ENCODE measurements at regions not wholly inside any gene's neighbourhood (a gene's known extent, or its start where the extent isn't known, plus 50 kb on each side); places are given as distances from the start of the nearest gene placed in this dataset.

DNA sequence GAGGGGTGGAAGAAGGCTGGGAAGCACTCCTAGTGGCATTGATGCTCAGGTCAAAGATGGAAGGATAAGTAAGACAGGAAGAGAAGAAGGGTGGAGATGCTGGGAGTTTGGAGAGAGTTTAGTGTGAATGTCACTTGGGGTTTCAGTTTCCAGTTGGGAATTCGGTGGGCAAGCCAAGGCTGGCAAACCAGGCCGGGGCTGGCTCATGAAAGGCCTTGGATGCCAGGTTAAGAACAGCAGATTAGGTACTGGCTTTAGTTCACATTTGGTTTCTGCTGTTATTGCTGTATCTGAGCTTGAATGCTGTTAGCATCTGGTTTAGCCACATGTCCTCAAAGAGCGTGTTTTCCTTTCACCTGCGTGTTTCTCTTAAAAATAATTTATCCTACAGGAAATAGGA lies 69.6 kb downstream of the BLID start:
- 80 to 88% (median 82%) methylated on average over 4 of the region's 4 CpGs for WGBS, 5 donors
- H3K36me3 ChIP-seq, result no peaks in the 10 kb centered on the region
- intact Hi-C loops (cut with DNase I; ENCODE audit: low total_unique reads), result no loop called here
- H3K4me3 ChIP-seq, result no peak overlapping the region
- no peaks in the 10 kb centered on the region for H3K27me3 ChIP-seq
- peak overlapping the region in 2 of 5 donors; percentile 41 to 59 for H3K27ac ChIP-seq
- TF ChIP-seq POLR2A (IDR thresholded peaks at IDR 0.05) (no peak), EP300 (IDR thresholded peaks at IDR 0.05) (no peak), POLR2AphosphoS5 (IDR thresholded peaks at IDR 0.05) (no peak)
- TF ChIP-seq, protein P1, sequence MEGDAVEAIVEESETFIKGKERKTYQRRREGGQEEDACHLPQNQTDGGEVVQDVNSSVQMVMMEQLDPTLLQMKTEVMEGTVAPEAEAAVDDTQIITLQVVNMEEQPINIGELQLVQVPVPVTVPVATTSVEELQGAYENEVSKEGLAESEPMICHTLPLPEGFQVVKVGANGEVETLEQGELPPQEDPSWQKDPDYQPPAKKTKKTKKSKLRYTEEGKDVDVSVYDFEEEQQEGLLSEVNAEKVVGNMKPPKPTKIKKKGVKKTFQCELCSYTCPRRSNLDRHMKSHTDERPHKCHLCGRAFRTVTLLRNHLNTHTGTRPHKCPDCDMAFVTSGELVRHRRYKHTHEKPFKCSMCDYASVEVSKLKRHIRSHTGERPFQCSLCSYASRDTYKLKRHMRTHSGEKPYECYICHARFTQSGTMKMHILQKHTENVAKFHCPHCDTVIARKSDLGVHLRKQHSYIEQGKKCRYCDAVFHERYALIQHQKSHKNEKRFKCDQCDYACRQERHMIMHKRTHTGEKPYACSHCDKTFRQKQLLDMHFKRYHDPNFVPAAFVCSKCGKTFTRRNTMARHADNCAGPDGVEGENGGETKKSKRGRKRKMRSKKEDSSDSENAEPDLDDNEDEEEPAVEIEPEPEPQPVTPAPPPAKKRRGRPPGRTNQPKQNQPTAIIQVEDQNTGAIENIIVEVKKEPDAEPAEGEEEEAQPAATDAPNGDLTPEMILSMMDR (IDR thresholded peaks at IDR 0.05), result no peak
- H3K9me3 ChIP-seq, result no peaks in the 10 kb centered on the region
- DNase-seq, result no peak
- H3K4me1 ChIP-seq, result no peaks in the 10 kb centered on the region

DNA sequence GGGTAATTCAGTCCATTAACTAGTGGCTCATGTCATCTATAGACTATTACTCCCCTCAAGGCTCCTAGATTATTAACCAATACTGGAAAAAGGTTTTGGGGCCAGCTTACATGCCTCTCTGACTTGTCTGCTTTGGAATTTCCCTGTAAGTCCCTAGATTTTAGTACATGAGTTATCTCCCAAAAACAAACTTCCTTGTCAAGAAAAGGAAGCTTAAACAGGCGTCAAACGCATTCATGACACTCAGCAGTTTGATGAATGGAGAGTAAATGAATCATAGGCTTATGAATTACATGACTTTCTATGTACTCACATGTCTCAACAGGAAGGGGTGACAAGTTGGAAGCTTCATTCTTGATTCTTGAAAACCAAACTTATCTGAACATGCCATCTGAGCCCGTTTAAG lies 70.8 kb downstream of the BLID start:
- Histone ChIP-seq H3K36me3 (no peaks in the 10 kb centered on the region), H3K9me3 (no peaks in the 10 kb centered on the region), H3K4me3 (no peak overlapping the region), H3K27ac (no peak overlapping the region), H3K27me3 (no peaks in the 10 kb centered on the region), H3K4me1 (no peaks in the 10 kb centered on the region)
- TF ChIP-seq POLR2A (IDR thresholded peaks at IDR 0.05) (no peak), POLR2AphosphoS5 (IDR thresholded peaks at IDR 0.05) (no peak), EP300 (IDR thresholded peaks at IDR 0.05) (no peak)
- TF ChIP-seq, protein P1 (IDR thresholded peaks at IDR 0.05), result no peak
- DNase-seq, result no peak
- intact Hi-C loops (cut with DNase I; ENCODE audit: low total_unique reads), result no loop called here
- 22 to 31% (median 28%) methylated on average over 3 of the region's 3 CpGs for WGBS, 5 donors

DNA sequence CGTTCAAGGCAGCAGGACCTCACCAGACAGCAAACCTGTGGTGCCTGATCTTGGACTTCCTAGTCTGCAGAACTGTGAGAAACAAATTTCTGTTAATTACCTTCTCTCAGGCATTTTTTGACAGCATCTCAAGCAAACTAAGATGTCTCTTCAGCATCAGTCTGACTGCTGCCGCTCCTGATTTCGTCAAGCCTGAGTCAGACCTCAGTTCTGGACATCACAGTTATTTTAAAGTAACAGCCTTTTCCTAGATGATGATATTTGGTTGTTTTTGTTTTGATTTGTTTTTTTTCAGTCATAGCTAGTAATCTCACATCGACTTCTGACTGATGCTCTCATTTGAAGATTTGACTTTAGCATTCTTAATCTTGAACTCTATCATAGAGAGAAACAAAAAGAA lies 71.9 kb downstream of the BLID start:
- no peak for DNase-seq
- no peaks in the 10 kb centered on the region for H3K27me3 ChIP-seq
- H3K4me1 ChIP-seq, result no peaks in the 10 kb centered on the region
- H3K4me3 ChIP-seq, result no peak overlapping the region
- WGBS, 5 donors, result 58 to 65% (median 63%) methylated on average over 4 of the region's 4 CpGs
- H3K27ac ChIP-seq, result no peak overlapping the region
- no peaks in the 10 kb centered on the region for H3K36me3 ChIP-seq
- no peaks in the 10 kb centered on the region for H3K9me3 ChIP-seq
- intact Hi-C loops (cut with DNase I; ENCODE audit: low total_unique reads), result no loop called here
- TF ChIP-seq, protein P1 (IDR thresholded peaks at IDR 0.05), result no peak
- no peak for TF ChIP-seq POLR2AphosphoS5 (IDR thresholded peaks at IDR 0.05)
- TF ChIP-seq EP300 (IDR thresholded peaks at IDR 0.05), result no peak
- TF ChIP-seq POLR2A (IDR thresholded peaks at IDR 0.05), result no peak

DNA sequence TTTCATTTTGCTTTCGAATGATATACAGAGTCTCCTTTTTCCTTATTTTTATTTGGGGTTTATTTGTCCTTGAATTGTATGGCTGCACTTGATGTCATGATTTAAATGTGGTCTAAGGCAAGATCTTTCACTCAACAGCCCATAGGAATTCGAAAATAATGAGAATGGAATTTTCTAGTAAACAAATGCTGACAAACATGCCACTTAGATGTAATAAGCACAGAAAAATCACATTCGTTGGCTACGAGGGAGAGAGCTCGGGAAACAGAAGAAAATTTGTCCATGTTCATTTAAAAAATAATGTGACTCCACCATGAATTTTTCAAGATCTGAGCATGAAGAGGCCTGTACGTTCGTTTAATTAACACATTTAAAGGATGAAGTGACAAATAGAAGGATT lies 73.0 kb downstream of the BLID start:
- TF ChIP-seq EP300 (IDR thresholded peaks at IDR 0.05), result no peak
- no peak for TF ChIP-seq POLR2AphosphoS5 (IDR thresholded peaks at IDR 0.05)
- no peak for TF ChIP-seq POLR2A (IDR thresholded peaks at IDR 0.05)
- TF ChIP-seq, protein P1 (IDR thresholded peaks at IDR 0.05), result no peak
- intact Hi-C loops (cut with DNase I; ENCODE audit: low total_unique reads), result no loop called here
- no peaks in the 10 kb centered on the region for H3K27me3 ChIP-seq
- DNase-seq, result no peak
- H3K9me3 ChIP-seq, result no peaks in the 10 kb centered on the region
- no peaks in the 10 kb centered on the region for H3K36me3 ChIP-seq
- no peak overlapping the region for H3K27ac ChIP-seq
- H3K4me1 ChIP-seq, result no peaks in the 10 kb centered on the region
- no peak overlapping the region for H3K4me3 ChIP-seq
- WGBS, 5 donors, result 21 to 54% (median 38%) methylated on average over 7 of the region's 7 CpGs
